ENCODE measurements at regions not wholly inside any gene's neighbourhood (a gene's known extent, or its start where the extent isn't known, plus 50 kb on each side); places are given as distances from the start of the nearest gene placed in this dataset.

- no peak for DNase-seq
Observed at GRCh38 chr9:80013891-80014290, 442.1 kb downstream of the TLE4 start.

GRCh38 chr9:80012557-80013330, 441.0 kb downstream of the TLE4 start:
- no peak for DNase-seq

GRCh38 chr9:80009204-80009603, 437.4 kb downstream of the TLE4 start:
- DNase-seq, result no peak

- DNase-seq, result no peak
Observed at GRCh38 chr9:80004714-80005113, 432.9 kb downstream of the TLE4 start.

- no peak for DNase-seq
Observed at GRCh38 chr9:79990536-79990935, 418.8 kb downstream of the TLE4 start.

- no peak for DNase-seq
Observed at GRCh38 chr9:79989079-79989478, 417.3 kb downstream of the TLE4 start.

GRCh38 chr9:79988126-79988525, 416.4 kb downstream of the TLE4 start:
- DNase-seq, result no peak

GRCh38 chr9:79986437-79986836, 414.7 kb downstream of the TLE4 start:
- DNase-seq, result no peak

GRCh38 chr9:79985772-79986171, 414.0 kb downstream of the TLE4 start:
- DNase-seq, result no peak

GRCh38 chr9:79985264-79985663, 413.5 kb downstream of the TLE4 start:
- no peak for DNase-seq

GRCh38 chr9:79984429-79985067, 412.8 kb downstream of the TLE4 start:
- DNase-seq, result no peak

- DNase-seq, result no peak
Observed at GRCh38 chr9:79980432-79980831, 408.7 kb downstream of the TLE4 start.

GRCh38 chr9:79977510-79978197, 405.9 kb downstream of the TLE4 start:
- DNase-seq, result no peak

- no peak for DNase-seq
Observed at GRCh38 chr9:79977074-79977435, 405.3 kb downstream of the TLE4 start.

- no peak for DNase-seq
Observed at GRCh38 chr9:79976257-79977073, 404.7 kb downstream of the TLE4 start.

GRCh38 chr9:79975621-79976256, 404.0 kb downstream of the TLE4 start:
- no peak for DNase-seq

GRCh38 chr9:79974806-79975422, 403.1 kb downstream of the TLE4 start:
- DNase-seq, result no peak

- DNase-seq, result no peak
Observed at GRCh38 chr9:79973627-79974026, 401.9 kb downstream of the TLE4 start.

GRCh38 chr9:79970146-79970425, 398.3 kb downstream of the TLE4 start:
- no peak for DNase-seq

- DNase-seq, result no peak
Observed at GRCh38 chr9:79969393-79970145, 397.8 kb downstream of the TLE4 start.

GRCh38 chr9:79968533-79968932, 396.8 kb downstream of the TLE4 start:
- DNase-seq, result no peak

- no peak for DNase-seq
Observed at GRCh38 chr9:79962836-79963235, 391.1 kb downstream of the TLE4 start.
